ENCODE measurements at regions not wholly inside any gene's neighbourhood (a gene's known extent, or its start where the extent isn't known, plus 50 kb on each side); places are given as distances from the start of the nearest gene placed in this dataset.

- H3K27me3 ChIP-seq = no peaks in the 10 kb centered on the region
- TF ChIP-seq POLR2AphosphoS5 (IDR thresholded peaks at IDR 0.05; ENCODE audit: insufficient read depth in 1 of 2, low read depth in 1 of 2) = no peak
- TF ChIP-seq POLR2A (IDR thresholded peaks at IDR 0.05) = no peak
- TF ChIP-seq, protein P1, sequence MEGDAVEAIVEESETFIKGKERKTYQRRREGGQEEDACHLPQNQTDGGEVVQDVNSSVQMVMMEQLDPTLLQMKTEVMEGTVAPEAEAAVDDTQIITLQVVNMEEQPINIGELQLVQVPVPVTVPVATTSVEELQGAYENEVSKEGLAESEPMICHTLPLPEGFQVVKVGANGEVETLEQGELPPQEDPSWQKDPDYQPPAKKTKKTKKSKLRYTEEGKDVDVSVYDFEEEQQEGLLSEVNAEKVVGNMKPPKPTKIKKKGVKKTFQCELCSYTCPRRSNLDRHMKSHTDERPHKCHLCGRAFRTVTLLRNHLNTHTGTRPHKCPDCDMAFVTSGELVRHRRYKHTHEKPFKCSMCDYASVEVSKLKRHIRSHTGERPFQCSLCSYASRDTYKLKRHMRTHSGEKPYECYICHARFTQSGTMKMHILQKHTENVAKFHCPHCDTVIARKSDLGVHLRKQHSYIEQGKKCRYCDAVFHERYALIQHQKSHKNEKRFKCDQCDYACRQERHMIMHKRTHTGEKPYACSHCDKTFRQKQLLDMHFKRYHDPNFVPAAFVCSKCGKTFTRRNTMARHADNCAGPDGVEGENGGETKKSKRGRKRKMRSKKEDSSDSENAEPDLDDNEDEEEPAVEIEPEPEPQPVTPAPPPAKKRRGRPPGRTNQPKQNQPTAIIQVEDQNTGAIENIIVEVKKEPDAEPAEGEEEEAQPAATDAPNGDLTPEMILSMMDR (IDR thresholded peaks at IDR 0.05) = no peak
- H3K4me3 ChIP-seq = no peak overlapping the region
- H3K36me3 ChIP-seq = no peaks in the 10 kb centered on the region
- DNase-seq (ENCODE audit: extremely low spot score in 2 of 2) = no peak
- intact Hi-C loops (cut with DNase I) = no loop called here
- no peaks in the 10 kb centered on the region for H3K4me1 ChIP-seq
- H3K9me3 ChIP-seq = no peaks in the 10 kb centered on the region
- H3K27ac ChIP-seq = no peak overlapping the region
These were observed 73.0 kb upstream of the PFKP start for GRCh38 chr10:2994221-2994961.

GRCh38 chr10:2993636-2994035, 73.7 kb upstream of the PFKP start:
- no peak overlapping the region for H3K4me3 ChIP-seq
- H3K36me3 ChIP-seq = no peaks in the 10 kb centered on the region
- no peak overlapping the region for H3K27ac ChIP-seq
- intact Hi-C loops (cut with DNase I) = no loop called here
- H3K4me1 ChIP-seq = no peaks in the 10 kb centered on the region
- no peaks in the 10 kb centered on the region for H3K9me3 ChIP-seq
- H3K27me3 ChIP-seq = no peaks in the 10 kb centered on the region
- no peak for DNase-seq (ENCODE audit: extremely low spot score in 2 of 2)
- TF ChIP-seq POLR2A (IDR thresholded peaks at IDR 0.05) = no peak

DNA sequence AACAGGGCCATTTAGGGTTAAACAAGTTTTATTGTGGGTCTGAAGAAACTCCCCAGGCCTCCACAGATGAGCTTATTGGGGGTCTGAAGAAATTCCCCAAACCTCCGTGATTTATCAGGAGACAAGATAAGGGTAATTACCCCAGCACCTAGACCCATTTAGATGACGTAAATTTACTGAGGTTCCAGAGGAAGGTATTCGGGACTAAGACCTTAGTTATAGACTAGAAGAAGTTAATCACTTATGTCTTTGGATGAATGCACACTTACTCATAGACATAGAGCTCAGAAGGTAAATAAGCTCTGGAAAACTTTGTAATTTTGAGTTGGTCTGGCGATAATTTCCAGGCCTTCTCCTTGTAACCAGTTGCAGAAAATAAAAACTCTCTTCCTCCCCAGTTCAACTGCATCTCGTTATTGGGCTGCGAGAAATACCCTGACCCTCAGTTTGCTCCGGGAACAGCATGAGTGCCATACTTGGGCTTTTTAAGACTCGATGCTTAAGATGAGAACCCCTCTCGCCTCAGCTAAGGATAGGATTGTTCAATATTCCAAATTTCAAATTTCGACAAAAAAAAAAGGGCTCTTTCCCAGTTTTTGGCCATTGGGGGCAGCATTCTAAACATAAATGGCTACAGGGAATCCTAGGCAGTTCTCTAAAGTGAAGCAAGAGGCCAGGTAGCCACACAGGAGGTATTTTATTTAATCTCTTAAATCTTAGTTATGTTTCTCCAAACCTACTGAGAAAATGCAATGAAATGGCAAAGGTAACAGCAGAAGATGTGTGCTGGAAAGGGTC, 74.7 kb upstream of the PFKP start:
- Histone ChIP-seq H3K36me3 (no peaks in the 10 kb centered on the region), H3K27me3 (no peaks in the 10 kb centered on the region), H3K4me3 (no peak overlapping the region), H3K4me1 (no peaks in the 10 kb centered on the region), H3K9me3 (no peaks in the 10 kb centered on the region), H3K27ac (no peak overlapping the region)
- no peak for DNase-seq (ENCODE audit: extremely low spot score in 2 of 2)
- no peak for TF ChIP-seq POLR2A (IDR thresholded peaks at IDR 0.05)
- TF ChIP-seq, protein P1 (IDR thresholded peaks at IDR 0.05) = no peak
- no peak for TF ChIP-seq POLR2AphosphoS5 (IDR thresholded peaks at IDR 0.05; ENCODE audit: insufficient read depth in 1 of 2, low read depth in 1 of 2)
- intact Hi-C loops (cut with DNase I) = no loop called here

GRCh38 chr10:2990764-2991163, 76.6 kb upstream of the PFKP start:
- Histone ChIP-seq H3K4me1 (peaks cover 8% of the 10 kb centered on the region), H3K9me3 (no peaks in the 10 kb centered on the region), H3K27ac (no peak overlapping the region), H3K36me3 (no peaks in the 10 kb centered on the region), H3K27me3 (no peaks in the 10 kb centered on the region), H3K4me3 (no peak overlapping the region)
- no peak for DNase-seq (ENCODE audit: extremely low spot score in 2 of 2)
- TF ChIP-seq POLR2A (IDR thresholded peaks at IDR 0.05) = no peak
- TF ChIP-seq, protein P1 (IDR thresholded peaks at IDR 0.05) = no peak
- no peak for TF ChIP-seq POLR2AphosphoS5 (IDR thresholded peaks at IDR 0.05; ENCODE audit: insufficient read depth in 1 of 2, low read depth in 1 of 2)
- intact Hi-C loops (cut with DNase I) = no loop called here

- Histone ChIP-seq H3K27ac (no peak overlapping the region), H3K4me3 (no peak overlapping the region), H3K4me1 (peaks cover 11% of the 10 kb centered on the region), H3K9me3 (no peaks in the 10 kb centered on the region), H3K36me3 (no peaks in the 10 kb centered on the region), H3K27me3 (no peaks in the 10 kb centered on the region)
- DNase-seq (ENCODE audit: extremely low spot score in 2 of 2) = no peak
- TF ChIP-seq POLR2A (IDR thresholded peaks at IDR 0.05) (no peak), POLR2AphosphoS5 (IDR thresholded peaks at IDR 0.05; ENCODE audit: insufficient read depth in 1 of 2, low read depth in 1 of 2) (no peak)
- TF ChIP-seq, protein P1 (IDR thresholded peaks at IDR 0.05) = no peak
- intact Hi-C loops (cut with DNase I) = no loop called here
These were observed 77.9 kb upstream of the PFKP start for GRCh38 chr10:2989292-2989947.
